ENCODE measurements at regions not wholly inside any gene's neighbourhood (a gene's known extent, or its start where the extent isn't known, plus 50 kb on each side); places are given as distances from the start of the nearest gene placed in this dataset.
"Not testable (repeated sequence)": the region's sequence is repeated elsewhere in the genome, so short reads cannot be mapped to it uniquely, and the experiment has no call there.

DNA sequence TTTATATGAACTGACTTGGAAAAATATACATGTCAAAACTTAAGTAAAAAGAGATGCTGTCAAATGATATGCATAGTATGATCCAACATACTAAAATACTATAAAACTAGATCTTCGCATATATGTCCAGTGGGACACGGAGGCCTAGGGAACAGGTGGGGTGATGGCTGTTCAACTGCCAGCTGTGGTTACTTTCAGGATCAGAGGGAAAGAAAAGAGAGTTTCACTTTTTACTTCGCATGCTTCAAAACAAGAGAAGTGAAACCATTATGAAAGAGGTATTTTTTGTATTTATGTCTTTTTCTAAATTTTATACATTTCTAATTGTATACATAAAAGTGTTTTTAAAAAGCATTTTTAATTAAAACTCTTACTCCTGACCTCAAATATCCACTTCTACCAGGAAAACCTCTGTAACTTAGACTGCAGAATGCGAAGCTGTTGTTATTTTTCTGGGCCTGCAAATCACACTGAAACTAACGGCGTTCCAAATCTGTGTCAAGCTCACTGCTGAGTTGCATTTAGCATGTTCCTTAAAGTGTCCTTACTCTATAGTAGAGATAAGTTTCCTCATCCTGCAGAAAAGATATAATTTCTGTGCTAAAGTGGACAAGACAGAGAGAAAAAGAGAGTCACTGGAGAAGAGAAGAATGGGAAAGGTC lies 97.8 kb upstream of the SLC35G4 start:
- no peak for DNase-seq

DNA sequence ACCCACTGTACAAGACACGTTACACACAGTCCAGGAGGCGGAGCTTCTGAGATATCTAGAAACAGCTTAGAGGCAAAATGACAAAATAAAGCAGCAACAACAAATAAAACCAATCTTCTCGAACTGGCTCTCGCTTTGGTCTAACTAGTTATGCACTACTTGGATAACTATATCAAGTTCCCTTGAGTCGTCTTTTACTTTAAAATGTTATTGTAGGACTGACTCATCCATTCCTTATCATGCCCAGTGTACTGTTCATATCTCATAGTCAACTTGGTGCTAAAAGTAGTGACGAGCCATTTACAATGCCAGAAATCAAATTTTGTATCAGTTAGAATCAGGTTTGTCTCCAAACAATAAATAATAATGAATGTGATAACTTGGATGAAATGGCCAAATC lies 102.5 kb upstream of the SLC35G4 start:
- peak; percentile 57 for DNase-seq

DNA sequence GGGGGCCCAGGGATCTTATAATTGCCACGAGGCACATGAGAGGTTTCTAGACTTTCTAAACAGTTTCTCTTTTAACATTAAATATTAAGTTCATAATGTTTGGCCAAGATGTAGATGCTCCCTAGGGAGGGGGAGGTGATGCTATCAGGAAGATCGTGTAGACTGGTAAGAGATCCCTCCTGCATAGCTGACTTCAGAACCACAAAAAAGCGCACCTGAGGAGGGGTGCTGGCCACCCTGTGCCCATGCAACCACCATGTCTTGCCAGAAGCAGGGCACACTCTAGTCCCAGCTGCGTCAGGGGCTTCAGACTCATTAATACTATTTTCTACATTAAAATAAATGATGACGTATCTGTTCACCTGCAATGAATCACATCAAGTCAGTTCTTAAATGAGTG lies 103.4 kb upstream of the SLC35G4 start:
- DNase-seq = no peak

DNA sequence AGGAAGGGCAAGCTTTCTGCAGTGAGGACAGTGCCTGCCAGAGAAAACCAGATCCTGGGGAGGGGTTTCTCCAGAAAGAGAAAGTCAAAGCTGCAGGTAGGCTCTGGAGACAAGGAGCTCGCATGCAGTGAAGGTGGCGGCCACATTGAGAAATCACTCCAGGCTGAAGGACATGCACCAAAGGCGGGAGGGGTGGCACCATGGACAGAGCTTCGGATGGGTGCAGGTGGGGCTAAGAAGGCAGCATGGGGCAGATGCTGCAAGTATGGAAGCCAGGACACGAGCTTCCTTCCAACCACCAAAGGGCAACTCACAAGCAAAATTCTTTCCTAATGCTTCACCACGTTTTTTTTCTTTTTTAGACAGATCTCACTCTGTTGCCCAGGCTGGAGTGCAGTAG lies 104.4 kb upstream of the SLC35G4 start:
- no peak for DNase-seq

DNA sequence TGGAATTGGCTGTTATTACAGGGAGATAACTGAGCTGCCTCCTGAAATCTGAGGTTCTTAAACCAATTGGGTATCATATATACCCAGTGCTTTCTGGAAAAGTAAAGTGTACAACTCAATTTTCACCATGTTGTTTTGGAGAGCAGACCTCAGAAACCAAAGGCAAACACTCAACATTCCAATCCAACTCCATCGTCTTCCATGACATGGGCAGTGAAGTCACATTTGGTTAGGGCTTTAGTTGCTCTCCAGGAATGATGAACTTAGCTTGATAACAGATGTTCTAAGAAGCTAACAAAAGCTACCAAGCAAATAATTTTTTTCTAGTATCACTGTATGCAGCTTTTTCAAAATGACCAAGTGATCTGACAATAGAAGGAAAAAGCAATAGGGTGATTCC lies 107.0 kb upstream of the SLC35G4 start:
- peak; percentile 75 for DNase-seq

DNA sequence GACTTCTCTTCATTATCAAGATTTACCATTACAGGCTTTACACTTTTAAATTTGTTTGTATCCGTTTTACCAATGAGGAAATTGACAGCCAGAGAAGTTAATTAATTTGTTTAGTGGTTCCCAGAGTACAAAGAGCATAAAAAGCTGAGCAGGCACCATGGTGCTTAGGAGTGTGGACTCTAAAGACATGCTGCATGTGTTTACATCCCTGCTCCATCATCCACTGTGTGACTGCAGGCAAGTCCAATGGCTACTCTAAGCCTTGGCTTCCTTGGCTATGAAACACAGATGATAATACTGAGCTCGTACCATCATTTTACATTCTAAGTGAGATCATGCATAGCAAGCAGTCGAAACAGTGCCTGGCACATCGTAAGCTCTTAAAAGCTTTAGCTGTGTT lies 108.0 kb upstream of the SLC35G4 start:
- no peak for DNase-seq

DNA sequence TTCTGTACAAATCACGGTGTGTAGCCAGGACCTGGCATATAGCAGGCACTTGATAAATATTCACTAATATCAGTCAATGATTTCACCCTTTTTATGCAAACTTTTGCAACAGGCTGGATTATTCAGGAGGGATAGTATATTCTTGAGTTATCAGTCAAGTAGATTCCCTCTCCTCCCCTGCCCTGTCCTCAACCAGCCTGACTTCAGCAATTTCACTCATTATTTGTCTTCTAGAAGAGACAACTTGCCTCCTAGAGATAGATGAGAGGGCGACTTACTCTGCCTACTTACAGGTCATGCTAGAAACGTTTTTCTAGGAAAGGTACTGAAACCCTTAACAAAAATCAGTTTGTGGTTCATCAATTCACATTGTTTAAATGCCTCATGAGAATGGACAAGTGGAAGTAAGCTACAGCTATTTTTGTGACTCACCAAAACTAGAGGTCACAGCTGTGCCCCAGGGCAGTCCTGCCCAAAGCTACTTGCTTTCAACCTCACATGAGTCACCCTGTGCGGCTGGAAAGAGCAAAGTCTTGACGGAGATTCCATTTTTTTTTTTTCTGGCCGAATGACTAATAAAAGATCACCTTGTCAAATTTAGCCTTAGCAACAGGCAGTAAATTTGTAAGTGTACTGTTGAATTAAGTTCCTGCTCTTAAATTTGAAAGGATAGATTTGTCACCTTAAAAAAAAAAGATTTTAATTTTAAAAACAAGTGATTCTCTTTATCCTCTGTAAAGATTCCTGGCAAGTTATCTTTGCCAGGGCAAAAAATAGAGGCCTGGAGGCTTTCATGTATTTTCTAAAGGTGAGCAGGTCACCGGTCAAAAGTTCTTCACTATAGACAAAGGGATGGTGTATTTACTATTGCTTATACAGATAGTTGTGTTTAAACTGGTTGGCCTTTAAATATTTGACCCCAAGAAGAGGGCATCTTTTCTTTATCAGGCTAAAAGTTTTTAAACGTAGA lies 109.0 kb upstream of the SLC35G4 start:
- DNase-seq = peak; percentile 97

DNA sequence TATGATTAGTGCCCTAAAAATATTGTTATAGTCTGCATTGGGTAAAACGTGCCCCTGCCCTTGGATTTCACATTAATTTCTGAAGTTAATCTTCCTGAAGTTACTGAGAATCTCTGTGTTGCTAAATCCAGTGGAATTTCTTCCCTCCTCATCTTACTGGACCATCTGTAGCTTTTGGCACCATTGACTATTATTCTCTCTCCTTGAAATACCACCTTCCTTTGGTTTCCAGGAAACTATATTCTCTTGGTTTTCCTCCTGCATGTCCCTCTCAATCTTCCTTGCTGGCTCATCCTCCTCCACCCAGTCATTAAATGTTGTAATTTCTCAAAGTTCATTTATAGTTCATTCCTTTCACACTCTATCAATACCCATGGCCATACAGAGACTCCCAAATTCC lies 110.6 kb upstream of the SLC35G4 start:
- DNase-seq = no peak

DNA sequence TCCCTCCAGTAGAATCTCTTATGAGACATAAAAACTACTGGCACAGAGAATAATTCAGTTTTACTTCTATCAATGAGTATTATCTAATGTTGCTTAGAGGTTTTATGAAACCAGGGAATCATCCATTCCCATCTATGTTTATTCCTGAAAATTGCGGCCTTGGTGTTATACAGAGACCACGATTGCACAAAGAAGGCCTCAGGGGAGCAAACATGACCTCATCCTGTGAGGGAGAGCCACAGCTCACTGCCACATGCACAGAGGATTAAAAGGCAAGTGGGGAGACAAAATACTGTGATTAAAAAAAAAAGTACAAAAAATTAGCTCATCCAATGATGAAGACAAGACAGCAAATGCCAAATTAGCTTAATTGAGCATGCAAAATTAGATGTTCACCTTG lies 111.8 kb upstream of the SLC35G4 start:
- DNase-seq = peak; percentile 54

DNA sequence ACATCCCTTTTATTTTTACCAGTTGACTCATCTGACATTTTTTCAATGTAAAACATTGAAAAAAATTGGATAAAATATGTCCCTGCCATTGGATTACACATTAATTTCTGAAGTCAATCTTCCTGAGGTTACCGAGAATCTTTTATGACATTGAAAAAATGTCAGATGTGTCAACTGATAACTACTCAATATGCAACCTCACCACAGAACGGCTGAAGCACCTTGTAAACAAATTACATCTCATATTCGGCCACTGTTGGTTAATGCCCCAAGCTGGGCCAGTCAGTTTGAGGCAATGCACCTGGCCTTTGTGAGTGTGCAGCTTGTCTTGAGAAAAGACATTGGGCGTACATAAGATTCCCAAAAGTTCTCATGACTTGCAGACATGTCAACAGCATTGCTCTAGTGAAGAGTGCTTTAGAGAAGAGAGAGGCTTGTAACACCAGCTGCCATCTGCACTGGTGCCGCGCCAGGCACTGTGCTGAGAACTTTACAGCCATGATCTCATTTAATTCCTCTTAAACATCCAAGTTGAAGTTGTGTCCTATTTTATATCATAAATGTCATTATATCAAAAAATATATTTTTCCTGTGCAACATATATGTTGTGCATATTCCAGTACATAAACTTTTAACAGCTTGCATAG lies 112.7 kb upstream of the SLC35G4 start:
- peak; percentile 21 for DNase-seq

DNA sequence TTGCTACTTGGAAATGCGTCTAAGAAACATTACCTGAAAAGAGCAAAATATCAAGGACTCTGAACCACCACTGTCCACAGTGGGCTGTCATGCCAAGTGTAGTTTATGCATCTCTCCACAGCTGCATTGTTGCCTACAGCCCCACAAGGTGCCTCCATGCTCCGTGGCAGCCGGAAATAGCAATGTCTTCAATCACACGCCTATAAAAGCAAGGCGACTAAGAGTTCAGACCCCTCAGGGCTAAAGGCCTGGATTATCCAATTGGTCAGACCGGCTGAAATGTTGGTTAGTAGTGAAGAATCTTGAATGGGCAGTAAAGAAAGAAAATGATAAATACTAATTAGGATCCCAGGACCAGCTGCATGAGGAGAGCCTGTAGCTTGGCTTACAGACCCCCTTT lies 114.0 kb upstream of the SLC35G4 start:
- no peak for DNase-seq

DNA sequence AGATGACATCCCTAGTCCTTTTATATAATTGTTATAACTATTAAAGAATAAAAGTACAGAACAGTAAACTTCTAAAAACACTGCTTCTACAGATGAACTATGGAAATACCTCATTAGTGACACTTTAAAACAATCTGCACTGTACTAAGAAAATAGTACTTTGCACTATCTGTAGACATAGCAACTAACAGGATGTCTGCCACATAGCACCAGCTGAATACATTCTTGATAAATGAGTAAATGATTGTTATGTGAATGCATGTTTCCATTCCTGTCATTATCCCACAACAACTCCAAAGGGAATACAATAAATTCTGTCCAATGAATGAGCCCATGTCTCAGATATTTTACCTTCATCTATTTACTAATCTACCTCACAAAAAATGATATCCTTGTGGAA lies 115.3 kb upstream of the SLC35G4 start:
- DNase-seq = peak; percentile 73

DNA sequence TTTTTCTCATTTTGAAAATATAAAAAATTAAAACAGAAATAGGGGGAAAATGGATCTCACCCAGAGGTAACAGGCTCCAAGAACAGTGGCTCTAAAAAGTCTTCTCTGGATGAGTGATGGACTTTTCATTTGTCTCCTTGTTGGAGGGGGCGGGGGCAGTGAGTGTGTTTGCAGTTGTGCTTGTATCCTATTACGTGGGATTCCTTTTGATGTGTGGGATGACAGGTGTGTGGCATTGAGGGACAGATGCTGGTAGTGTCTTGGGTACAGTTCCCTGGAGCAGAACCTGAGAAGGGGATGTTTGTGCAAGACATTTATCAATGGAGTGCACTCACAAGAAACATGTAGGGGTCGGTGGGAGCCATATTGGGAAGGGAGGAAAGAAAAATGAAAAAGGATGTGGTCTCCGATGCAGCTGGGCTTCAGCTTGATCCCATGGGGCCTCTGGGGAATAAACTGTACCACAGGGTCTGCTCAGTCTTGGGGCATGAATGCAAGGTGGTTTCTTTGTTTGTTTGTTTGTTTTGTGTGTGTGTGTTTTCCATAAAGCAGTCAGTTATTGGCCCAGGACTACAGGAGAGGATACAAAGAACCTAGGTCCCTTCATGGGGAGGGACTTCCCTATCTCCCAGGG lies 120.0 kb upstream of the SLC35G4 start:
- DNase-seq = no peak

DNA sequence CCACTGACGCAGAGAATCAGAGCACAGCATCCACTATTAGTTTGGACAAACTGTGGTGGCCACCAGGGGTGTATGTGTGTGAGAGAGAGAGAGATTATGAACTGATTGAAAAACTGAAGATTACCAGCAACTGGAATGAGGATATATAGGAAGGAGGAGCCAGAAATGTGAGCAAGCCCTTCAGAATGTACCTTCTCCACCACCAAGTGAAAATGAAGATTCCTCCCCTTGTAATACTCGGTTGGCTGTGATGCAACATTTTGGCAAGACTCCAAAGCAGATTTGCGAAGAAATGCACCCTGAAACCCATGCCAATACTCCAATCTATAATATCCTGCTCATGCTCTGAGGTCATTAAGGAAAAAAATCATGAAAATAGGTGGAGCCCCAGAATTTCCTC lies 121.2 kb upstream of the SLC35G4 start:
- DNase-seq = peak; percentile 55

DNA sequence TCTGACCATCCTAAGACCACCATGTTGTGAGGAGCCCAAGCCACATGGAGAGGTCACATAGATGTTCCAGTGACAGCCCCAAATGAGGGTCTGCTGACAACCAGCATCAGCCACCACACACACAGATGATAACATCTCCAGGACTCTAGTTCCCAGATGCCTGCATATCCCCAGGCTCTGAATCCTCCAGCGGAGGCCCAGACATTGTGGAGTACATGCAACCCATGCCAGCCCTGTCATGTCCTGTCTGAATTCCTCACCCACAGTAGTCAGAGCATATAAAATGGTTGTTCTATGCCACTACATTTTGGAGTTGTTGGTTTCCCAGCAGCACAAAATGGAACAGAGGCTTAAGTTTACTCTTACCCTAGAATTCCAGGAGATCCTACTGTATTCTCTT lies 122.0 kb upstream of the SLC35G4 start:
- DNase-seq = no peak

DNA sequence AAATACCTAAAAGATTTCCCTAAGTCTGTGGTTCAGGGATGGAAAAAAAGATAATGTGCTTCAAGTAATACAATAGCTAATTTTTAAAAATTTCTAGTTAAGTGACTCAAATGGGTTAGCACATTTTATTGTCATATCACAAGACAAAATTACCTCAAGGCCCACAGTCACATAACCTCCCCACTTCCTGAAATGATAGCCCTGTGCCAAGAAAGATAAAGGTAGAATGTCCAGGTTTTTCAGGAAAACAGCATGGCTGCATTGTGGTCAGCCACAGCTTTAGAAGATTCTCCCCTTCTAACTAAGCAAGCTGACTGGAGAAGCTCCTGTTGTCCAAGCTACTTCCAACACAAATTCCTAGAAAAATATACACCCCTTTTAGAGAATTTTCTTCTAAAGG lies 127.1 kb upstream of the SLC35G4 start:
- no peak for DNase-seq

DNA sequence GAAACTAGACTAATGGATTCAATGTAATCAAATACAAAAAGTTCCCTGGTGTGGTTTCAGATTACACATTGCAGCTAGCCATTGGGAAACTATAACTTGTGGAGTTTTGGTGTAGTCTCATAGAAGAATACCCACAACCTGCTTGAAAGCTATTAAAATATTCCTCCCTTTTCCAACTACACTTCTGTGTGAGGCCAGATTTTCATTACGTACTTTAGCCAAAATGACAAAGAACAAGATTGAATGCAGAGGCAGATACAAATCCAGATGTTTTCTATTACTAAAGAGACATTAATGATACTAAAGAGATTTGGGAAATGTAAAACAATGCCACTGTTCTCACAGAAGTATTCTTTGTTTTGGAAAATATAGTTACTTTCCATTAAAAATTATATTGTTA lies 128.7 kb upstream of the SLC35G4 start:
- no peak for DNase-seq

DNA sequence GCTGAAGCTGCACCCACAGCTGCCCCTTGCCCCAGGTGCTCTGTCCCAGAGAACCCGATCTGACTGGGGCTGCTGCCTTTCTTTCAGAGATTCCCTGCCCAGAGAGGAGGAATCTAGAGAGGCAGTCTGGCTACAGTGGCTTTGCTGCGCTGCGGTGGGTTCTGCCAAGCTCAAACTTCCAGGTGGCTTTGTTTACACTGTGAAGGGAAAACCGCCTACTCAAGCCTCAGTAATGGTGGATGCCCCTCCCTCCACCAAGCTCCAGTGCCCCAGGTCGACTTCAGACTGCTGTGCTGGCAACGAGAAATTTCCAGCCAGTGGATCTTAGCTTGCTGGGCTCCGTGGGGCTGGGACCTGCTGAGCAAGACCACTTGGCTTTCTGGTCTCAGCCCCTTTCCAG lies 130.4 kb upstream of the SLC35G4 start:
- DNase-seq = not testable (repeated sequence)

DNA sequence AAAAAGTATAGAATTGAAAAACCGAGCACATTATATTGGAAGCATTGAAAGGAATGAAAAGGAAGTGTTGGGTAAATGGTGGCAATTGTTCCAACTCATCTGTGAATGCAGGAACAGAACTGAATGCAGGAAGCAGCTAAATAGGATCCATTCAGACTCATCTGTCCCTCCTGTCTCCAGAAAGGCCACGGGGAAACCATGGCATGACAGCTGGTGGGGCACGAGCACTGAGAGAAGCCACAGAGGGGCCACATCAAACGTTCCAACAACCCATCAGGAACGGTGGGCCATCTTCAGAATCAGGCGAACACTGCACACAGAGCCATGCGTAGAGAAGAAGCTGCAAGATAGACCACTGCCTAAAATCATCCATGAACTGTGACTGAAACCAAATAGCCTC lies 138.5 kb upstream of the SLC35G4 start:
- no peak for DNase-seq

DNA sequence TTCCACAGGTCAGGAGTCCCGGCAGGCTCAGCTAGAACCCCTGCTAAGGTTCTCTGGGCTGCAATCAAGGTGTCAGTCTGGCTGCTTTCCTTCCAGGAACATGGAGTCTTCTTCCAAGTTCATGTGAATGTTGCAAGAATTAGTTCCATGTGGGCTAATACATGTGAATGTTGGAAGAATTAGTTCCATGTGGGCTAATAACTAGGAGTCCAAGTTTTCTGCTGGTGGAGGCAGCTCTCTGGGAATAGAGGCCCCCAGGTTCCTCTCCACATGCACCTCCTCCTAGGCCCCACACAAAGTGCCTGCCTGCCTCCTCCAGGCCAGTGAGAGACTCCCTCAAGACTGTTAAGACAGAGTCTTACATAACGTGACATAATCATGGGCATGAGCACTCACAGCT lies 140.8 kb upstream of the SLC35G4 start:
- DNase-seq = no peak

DNA sequence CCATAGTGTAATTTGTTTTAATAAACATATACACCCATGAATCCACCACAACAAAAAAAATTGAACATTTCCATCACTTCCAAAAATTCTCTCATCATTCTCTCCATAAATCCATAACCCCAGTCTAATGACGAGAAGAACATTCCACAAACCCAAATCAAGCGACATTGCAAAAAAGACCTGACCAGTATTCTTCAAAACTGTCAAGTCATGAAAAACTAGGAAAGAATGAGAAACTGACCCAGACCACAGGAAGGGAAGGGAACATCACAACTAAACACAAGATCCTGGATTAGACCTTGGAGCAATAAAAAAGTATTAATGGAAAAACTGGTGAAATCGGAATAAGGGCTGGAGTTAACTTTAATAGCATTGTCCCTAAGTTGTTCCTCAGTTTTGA lies 141.3 kb upstream of the SLC35G4 start:
- no peak for DNase-seq

DNA sequence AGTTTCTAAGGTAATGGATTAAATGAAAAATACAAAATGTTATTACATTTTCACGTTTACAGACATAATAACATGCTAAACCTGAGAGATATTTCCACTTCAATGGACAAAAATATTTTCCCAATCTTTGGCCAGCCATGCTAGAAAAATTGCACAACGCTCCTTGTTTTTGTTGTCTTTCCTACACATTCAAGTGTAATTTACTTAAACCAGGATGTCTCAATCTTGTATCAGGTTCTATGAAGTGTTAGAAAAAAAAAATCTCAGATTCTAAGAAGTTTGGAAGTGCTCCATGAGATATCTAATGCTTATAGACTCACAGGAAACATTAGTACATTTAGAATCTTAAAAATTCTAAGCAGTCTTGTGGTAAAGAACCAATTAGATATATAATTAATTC lies 141.8 kb upstream of the SLC35G4 start:
- no peak for DNase-seq

DNA sequence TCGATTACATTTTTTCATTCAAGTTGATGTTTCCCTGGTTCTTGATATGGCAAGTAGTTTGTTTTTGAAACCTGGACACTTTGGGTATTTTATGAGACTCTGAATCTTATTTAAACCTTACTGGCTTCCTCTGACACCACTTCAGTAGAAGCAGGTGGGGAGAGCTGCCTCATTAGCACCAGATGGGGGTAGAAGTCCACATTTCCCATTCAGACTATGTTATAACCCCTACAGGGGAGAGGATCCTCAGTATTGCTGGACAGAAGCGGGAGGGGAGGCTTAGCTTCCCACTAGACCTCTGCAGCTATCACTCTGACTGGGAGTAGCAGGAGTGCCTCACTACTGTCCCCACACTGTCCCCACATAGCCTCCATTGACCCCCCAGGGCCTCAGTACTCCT lies 145.3 kb upstream of the SLC35G4 start:
- no peak for DNase-seq
